HG02759 (cell line): ENCODE measurements at regions not wholly inside any gene's neighbourhood (a gene's known extent, or its start where the extent isn't known, plus 50 kb on each side); places are given as distances from the start of the nearest gene placed in this dataset.
"Not testable (repeated sequence)": the region's sequence is repeated elsewhere in the genome, so short reads cannot be mapped to it uniquely, and the experiment has no call there.

Experiments
- ATAC-seq: cut with Tn5 transposase; IDR thresholded peaks from one replicate; pipeline ENCODE4 v1.9.1; 2021; ENCODE audit warnings: mild to moderate bottlenecking, moderate library complexity; ENCODE audit not compliant: unreplicated experiment

DNA sequence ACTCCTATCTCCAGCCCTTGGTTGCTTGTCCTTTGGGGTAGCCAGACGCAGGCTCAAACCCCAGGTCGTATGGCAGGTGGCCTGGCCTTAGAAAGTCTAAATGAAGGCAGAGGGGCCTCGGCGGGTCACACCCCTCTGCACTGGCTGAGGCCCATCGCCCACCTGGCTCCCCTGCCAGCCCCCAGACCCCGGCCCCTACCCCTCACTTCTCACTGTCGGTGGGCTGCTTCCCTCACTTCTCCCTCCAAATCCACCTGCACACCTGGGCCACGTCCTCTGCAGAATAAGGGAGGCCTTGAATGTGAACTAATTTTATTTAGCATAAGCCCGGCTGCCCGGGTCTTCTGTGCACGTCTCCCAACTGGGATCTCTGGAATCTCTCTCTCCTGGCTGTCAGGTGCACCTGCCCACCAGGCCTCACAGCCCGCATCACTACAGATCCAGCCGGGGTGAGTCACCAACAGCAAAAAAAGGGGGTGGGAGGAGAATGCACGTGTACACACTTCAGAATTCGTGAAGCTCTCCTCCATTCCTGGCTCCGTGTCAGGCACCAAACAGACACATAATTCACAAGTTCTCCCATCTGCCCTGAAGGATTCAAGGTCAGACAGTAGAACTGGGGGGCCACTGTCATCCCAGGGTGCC, 107.5 kb upstream of the SIM2 start:
- ATAC-seq, result no peak

DNA sequence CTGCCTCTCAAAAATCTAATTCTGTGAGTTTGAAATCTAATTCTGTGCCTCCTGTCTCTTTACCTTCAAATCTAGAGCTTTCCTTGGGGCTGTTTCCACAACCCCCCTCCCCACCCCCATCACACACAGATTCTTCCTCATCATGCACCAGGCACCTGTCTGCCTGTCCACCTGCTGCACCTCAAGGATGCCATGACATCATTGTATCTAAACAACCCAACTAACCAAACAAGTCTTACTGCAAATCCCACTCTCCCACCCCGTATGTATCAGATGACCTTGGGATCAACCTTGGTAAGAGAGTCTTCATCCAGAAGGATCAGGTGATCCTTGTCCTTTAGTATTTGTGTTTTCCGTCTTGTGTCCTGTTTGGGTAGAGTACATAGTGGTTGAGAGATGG, 102.7 kb upstream of the SIM2 start:
- ATAC-seq, result no peak

DNA sequence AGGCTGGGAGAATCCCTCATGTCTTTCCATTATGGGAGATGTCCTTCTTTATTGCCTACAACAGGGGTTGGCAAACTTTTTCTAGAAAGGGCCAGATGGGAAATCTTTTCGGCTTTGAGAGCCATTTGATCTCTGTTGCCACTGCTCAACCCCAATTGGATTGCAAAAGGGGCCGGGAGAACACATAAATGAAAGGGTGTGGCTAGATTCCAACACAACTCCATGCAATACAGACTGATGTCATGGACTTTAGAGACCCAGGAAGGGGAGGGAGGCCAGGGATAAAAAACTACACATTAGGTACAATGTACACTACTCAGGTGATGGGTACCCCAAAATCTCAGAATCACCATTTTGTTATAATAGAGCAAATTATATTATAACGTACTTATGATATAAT, 97.6 kb upstream of the SIM2 start:
- no peak for ATAC-seq

DNA sequence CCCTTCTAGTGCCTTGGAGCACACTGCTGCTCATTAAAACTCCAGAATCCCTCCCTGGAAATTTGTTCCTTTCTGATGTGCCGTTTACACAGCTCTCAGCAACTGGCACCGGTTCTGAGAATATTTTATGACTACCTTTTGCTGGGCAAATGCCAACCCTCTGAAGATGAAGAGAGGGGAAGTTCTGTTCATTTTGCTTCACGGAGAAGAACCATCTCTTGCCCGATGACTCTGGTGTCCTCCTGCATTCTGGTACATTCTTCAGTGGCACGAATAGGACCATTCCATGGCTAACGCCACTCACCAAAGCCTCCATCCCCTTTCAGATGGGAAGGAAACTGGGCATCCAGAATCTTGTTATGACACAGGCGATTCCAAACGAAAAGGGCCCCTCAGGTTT, 96.2 kb upstream of the SIM2 start:
- no peak for ATAC-seq

DNA sequence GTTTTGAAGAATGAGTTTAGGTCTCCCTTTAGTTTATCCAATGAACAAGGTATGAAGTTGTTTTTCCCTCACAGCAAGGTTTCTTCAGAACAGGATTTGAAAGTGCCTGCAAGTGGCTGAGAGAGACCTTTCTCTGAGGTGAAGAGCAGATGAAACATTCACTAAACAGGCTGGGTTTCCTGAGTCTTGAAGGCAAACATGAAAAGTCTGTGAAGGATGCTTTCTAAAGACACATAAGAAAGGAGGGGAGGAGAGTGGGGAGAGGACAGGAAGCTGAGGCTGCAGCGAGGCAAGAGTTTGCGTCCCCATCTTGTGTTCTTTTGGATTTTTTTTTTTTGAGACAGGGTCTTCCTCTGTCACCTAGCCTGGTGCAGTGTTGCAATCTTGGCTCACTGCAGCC, 95.7 kb upstream of the SIM2 start:
- ATAC-seq, result no peak

DNA sequence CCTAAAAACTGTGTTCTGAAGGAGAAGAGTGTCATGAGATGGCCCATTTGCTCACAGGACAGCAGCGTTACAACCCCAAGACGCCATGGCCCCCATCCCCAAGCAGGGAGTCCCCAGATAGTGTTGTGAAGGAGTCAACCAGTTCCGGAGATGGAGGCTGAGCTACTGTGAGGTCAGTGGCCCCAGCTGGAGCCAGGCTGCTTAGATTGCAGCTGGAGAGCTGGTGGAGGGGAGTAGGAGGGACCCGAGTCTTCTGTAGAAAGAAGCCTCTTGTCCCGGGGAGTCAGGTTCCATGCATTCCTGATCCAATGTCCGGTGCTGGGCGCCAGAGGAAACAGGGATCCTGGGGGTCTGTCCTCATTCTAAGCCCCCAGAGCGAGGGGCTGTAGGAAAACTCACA, 93.5 kb upstream of the SIM2 start:
- ATAC-seq, result no peak

DNA sequence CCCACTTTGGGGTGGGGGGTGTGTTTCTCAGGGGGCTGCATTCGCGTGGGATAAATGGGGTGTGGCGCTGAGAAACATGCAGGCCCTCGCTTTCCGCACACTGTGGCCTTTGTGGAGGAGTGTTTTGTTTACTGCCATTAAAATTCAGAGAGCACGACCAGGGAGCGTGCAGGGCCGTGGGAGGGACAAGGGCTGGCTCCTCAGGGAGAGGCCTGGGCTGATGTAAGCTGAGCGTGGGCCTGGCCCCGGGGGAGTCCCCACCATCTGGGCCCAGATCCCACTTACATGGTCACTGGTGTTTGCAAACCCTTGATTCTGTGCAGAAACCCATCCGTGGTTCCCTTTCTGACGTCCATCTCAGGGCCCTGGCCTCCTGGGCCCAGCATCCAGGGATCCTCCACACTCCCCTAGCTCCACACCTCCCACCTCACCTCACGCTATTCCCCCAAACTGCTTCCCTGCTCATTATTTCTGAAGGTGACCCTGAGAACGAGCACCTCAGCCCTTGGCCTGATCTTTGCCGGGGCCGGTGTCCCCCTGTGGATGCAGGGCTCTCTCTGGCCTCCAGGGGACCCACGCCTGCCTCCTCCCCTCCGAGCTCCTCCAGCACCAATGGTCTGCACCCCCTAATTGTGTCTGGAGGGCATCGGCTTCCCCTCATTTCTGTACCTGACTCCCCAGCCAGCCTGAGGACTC, 92.5 kb upstream of the SIM2 start:
- no peak for ATAC-seq

DNA sequence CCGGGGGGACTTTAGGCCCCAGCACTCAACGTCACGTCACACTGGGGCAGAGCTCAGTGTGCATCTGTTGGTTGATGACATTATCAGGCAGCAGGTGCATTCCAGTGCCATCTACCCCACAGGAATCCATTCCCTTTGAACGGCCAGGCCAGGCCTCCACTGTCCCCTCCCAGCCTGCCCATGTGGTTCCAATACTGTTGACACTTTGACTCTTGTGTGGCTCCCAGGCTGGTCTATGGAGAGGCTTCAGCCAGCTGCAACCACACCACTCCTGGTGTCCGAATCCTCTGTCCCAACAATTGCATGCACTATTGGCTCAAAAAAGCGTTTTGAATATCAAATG, 92.0 kb upstream of the SIM2 start:
- no peak for ATAC-seq

DNA sequence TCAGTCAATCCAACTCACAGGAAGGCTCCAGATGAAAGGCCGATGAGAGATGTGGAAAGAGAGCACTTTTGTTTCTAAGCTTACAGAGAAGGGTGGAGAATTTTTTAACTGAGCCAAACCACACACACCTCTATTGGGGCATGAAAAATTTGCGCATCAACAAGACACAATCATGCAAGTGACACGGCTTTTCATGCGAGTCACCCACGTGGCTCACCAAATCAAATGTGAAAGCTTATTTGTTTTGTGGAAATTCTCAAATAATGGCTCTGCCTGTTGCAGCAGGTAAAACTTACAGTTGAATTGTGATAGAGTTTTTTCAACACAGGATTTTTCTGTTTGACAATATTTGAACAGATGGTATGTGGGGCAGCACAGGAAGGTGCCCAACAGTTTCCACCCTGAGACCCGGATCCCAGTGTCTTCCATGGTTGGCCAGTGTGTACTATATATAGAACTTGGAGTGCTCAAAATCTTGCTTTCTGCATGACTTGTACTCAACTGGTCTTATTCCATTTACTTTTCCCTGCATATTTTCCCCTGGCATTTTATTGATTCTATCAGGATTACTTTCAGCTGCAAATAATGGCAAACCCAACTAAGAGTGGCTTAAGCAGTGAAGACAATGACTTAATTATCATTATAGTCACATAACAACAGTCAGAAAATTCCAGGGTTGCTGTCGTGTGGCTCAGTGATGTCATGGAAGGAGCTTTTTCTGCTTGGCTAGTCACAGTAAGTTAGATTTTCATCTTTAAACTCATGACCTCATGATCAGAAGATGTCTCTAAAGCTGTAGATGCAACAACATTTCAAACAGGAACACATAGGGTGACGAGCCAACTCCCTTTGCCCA, 90.6 kb upstream of the SIM2 start:
- ATAC-seq, result no peak

DNA sequence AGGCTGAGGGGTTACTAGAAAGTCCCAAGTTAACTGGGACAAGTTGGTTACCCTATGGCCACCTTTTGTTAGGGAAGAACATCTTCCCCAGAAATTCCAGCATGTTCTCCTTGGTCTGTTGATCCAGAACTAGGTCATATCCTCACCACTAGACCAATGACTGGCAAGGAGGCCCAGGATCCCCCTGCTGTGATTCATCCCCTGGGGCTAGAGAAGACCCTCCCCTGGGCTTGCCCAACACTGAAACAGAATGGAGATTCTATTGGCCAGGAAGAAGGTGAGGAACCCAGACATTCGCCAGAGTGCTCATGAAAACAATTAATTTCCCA, 90.1 kb upstream of the SIM2 start:
- ATAC-seq, result no peak

DNA sequence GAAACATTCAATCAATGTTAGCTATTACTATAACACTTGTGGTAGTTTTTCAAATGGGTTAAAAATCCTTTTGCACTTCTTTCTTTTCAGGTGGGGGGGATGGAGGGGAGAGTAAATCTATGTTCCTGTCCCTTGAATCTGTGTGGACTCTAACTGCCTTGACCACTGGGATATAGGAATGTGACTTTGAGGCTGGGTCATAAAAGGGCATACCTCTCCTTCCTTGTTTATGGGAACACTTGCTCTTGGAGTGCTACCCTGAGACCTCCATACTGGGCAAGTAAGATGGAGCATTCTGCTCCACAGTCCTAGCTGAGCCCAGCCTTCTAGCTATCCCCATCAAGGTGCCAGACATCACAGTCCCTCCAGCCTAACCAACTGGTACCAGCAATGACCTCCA, 89.3 kb upstream of the SIM2 start:
- no peak for ATAC-seq

DNA sequence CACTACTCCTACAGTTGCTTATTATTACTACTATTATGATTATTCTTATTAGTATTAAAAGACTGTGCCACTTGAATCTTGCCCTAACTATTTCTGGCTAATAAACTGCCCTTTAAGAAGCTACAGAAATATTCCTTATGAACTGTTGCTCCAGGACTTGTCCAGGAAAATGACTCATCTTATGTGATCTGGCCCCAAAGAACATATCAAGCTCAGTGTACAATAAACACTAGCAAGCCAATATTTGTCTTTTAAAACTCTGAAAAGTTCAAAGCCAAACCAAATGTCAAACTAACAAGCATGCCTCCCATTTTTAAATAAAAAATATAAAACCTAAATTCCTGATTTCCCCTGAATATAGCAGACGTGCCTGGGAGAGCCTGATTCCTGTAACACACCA, 88.7 kb upstream of the SIM2 start:
- no peak for ATAC-seq

DNA sequence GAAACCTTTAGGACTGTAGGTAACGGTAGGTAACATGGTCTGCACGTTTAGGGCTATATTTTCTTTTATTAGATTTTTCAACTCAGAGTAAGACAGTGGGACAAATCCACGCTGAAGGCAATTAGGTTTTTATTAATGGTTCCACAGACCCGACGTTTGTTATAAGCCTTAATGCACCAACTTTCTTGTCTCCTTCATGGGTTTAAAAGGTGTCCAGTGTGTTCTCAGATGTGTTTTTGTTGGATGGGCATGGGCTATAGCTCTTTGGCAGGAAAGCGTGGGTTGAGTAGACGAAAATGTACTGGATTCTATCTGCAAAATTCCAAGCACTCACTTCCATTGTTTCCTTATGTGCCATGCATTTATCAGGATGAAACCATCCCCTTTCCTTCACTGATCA, 88.0 kb upstream of the SIM2 start:
- no peak for ATAC-seq

DNA sequence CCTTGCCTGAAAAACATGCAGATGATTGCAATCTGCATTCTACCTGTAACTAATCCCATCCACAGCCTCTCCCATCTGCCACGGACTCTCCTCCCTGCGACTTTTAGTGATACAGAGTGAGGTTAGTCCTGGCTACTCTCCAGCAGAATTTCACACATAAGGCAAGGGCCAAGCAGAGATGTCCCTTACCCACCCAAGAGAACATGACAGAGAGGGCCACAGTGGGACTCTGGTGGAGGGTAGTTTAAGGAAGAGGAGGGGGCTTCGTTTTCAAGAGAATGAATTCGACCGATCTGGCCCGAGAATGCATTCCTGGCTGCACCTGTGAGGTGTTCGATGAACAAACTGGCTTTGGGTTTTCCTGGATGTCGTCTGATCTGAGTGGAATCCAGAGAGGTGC, 87.5 kb upstream of the SIM2 start:
- ATAC-seq, result no peak

DNA sequence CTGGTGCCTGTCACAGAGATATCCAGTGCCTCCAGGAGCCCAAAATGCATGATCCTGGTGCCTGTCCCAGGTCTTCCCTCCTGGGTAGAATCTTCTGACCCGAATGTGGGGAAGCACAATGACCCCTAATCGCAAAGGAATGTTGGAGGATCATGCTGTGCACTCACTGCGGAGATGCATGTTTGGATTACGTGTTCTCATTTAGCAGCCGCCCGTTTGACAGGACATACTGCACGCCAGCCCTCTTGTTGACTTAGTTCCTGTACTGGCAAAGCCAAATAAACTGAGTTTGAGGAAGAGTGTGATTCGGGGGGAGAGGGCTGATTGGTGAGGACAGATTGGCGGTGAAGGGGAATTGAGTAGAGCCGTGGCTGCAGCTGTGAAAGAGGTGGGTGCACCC, 85.9 kb upstream of the SIM2 start:
- ATAC-seq, result no peak

DNA sequence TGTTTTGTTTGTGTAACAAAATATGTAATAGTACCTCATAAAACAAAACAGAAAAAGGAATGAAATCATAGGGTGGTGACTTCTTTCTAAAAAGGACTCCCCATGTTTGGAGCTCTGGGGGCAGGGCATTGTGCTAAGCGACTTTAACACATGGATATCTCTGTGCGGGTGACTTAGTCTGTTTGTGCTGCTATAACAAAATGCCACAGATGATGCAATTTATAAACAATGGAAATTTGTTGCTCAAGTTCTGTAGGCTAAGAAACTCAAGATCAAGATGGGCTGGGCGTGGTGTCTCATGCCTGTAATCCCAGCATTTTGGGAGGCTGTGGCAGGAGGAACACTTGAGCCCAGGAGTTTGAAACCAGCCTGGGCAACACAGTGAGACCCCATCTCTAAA, 85.4 kb upstream of the SIM2 start:
- no peak for ATAC-seq

DNA sequence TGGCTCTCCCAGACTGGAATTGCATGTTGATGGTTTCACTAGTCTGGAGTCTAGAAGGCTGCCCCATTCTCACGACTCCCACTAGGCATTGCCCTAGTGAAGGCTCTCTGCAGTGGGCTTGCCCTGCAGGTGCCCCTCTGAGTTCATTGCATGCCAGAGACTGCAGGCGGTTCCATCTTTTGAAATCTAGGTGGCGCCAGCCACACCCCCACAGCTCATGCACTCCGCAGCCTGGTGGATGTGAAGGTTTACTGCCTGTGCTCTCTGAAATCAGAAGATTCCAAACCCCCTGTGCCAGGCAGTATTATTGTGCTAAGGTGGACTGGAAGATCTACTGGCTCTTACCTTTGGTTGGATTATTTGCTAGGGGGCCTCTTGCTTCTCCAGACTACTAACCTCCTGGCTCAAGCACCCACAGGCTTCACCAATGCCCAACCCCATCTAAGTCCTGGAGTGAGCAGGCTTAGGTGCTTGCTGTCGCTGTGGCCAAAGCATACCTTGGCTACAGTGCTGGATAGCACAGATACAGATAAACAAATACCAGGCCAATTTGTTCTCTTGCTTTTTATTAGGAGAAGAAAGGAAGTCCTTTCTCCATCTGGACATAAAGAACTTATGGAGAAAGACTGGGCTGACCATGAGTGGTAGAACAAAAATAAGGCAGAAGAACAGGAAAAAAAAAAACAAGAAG, 83.5 kb upstream of the SIM2 start:
- no peak for ATAC-seq

DNA sequence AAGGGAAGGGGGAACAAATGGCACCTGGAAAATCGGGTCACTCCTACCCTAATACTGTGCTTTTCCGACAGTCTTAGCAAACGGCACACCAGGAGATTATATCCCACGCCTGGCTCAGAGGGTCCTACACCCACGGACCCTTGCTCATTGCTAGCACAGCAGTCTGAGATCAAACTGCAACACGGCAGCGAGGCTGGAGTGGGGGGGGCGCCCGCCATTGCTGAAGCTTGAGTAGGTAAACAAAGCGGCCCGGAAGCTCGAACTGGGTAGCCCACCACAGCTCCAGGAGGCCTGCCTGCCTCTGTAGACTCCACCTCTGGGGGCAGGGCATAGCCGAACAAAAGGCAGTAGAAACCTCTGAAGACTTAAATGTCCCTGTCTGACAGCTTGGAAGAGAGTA, 82.1 kb upstream of the SIM2 start:
- ATAC-seq, result not testable (repeated sequence)

DNA sequence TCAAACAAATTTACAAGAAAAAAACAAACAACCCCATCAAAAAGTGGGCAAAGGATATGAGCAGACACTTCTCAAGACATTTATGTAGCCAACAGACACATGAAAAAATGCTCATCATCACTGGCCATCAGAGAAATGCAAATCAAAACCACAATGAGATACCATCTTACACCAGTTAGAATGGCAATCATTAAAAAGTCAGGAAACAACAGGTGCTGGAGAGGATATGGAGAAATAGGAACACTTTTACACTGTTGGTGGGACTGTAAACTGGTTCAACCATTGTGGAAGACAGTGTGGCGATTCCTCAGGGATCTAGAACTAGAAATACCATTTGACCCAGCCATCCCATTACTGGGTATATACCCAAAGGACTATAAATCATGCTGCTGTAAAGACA, 77.1 kb upstream of the SIM2 start:
- ATAC-seq, result not testable (repeated sequence)

DNA sequence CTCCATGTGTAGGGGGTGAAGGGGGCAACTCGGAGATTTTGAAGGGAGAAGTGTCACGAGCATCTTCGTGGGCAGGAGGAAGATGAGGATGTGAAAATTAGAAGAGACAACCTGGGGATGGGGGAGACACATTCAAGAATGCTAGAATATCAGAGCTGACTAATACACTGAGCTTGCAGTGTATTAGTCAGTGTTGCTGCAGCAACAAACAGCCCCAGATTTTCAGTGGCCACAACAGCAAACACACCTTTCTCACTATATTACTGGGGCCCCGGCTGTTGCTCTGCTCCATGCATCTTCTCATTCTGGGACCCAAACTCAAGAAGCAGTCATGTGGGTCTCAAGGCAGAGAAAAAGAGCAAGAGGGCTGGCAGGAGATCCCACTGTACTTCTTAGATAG, 74.8 kb upstream of the SIM2 start:
- no peak for ATAC-seq

DNA sequence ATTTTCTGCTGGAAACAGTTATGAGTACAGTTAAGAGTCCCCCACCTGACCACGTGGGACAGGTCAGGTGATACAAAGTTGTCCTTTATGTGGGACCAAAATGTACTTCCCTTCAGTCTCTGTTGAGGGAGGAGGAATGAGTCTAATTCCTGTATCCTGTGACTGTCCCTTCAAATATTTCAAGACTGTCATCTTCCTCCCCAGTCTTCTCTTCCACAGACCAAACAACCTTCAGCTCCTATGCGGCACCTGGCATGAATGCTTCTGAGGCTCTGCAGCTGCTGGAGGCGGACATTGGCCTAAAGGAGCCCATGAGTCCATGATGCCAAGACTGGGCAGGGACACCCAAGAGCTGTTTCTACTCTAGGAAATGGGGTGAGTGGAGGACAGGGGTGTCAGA, 72.1 kb upstream of the SIM2 start:
- no peak for ATAC-seq

DNA sequence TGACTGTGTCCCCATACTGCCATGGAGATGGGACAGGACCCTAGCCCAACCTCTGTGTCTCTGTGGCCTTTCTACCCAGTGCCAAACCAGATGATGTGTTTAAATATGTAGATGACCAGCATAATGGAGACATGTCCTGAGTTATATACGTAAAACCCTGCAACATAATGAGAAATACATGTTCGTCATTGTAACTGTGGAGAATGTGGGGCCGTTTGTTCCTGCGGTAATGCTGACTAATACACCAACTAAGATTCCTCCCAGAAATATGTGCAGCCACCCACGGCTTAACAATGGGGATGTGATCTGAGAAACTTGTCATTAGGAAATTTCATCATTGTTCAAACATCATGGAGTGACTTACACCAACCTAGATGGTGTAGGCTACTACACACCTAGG, 71.7 kb upstream of the SIM2 start:
- ATAC-seq, result no peak
